Thymus (tissue), 11 donors: ENCODE measurements at regions not wholly inside any gene's neighbourhood (a gene's known extent, or its start where the extent isn't known, plus 50 kb on each side); places are given as distances from the start of the nearest gene placed in this dataset.

Experiments
- DNase-seq, 9 donors: peaks; one replicate each; pipeline ENCODE4 v3.0.0-alpha.2; 2013; ENCODE audit warnings: low spot score in 9 of 9, low read depth in 6 of 9, missing footprints in 1 of 9
- H3K27ac ChIP-seq, 2 donors: one replicate each; pipeline ENCODE4 v1.5.1; 2013; ENCODE audit warnings: control low read depth in 1 of 2, low read depth in 1 of 2, low read length in 1 of 2, mild to moderate bottlenecking in 1 of 2, moderate library complexity in 1 of 2
- H3K27me3 ChIP-seq, 2 donors: one replicate each; pipeline ENCODE4 v1.5.1; 2013; ENCODE audit warnings: low read length in 1 of 2; ENCODE audit not compliant: control insufficient read depth in 2 of 2, insufficient read depth in 1 of 2
- H3K36me3 ChIP-seq, 2 donors: one replicate each; pipeline ENCODE4 v1.5.1; 2013; ENCODE audit warnings: low read length in 1 of 2, mild to moderate bottlenecking in 1 of 2, moderate library complexity in 1 of 2; ENCODE audit not compliant: control insufficient read depth in 2 of 2, insufficient read depth in 2 of 2
- H3K4me1 ChIP-seq, 2 donors: one replicate each; pipeline ENCODE4 v1.5.1; 2013; ENCODE audit warnings: low read length in 2 of 2; ENCODE audit not compliant: control insufficient read depth in 2 of 2, insufficient read depth in 2 of 2
- H3K4me3 ChIP-seq, 2 donors: one replicate each; pipeline ENCODE4 v1.5.1; 2013; ENCODE audit warnings: low read length in 2 of 2, control low read depth in 1 of 2, mild to moderate bottlenecking in 1 of 2
- H3K9me3 ChIP-seq, 2 donors: one replicate each; pipeline ENCODE4 v1.5.1; 2013; ENCODE audit warnings: low read length in 1 of 2, mild to moderate bottlenecking in 1 of 2; ENCODE audit not compliant: control insufficient read depth in 2 of 2, insufficient read depth in 1 of 2
- WGBS: extraction: QIAGEN DNeasy Blood & Tissue Kit; methylation state at CpG from one replicate; pipeline ENCODE4 v1.1.7; 2013; 5-methylcytosine and 5-hydroxymethylcytosine counted together
- donor health status: healthy.

- Histone ChIP-seq H3K36me3 (no peaks in the 10 kb centered on the region), H3K27me3 (no peaks in the 10 kb centered on the region), H3K27ac (no peak overlapping the region), H3K9me3 (no peaks in the 10 kb centered on the region), H3K4me3 (no peak overlapping the region), H3K4me1 (no peaks in the 10 kb centered on the region)
- 89% methylated on average over 5 of the region's 5 CpGs for WGBS
- no peak for DNase-seq
Measured at GRCh38 chrX:26373829-26374228, 157.9 kb downstream of the MAGEB5 start.

GRCh38 chrX:26352891-26353430 lies 137.0 kb downstream of the MAGEB5 start:
- Histone ChIP-seq H3K9me3 (no peaks in the 10 kb centered on the region), H3K27me3 (no peaks in the 10 kb centered on the region), H3K4me3 (no peak overlapping the region), H3K4me1 (no peaks in the 10 kb centered on the region), H3K27ac (no peak overlapping the region), H3K36me3 (no peaks in the 10 kb centered on the region)
- 74% methylated on average over 3 of the region's 3 CpGs for WGBS
- DNase-seq, result no peak

GRCh38 chrX:26347171-26347570 lies 131.2 kb downstream of the MAGEB5 start:
- WGBS, result 97% methylated on average over 4 of the region's 4 CpGs
- H3K27ac ChIP-seq, result no peak overlapping the region
- no peak overlapping the region for H3K4me3 ChIP-seq
- no peaks in the 10 kb centered on the region for H3K9me3 ChIP-seq
- no peaks in the 10 kb centered on the region for H3K4me1 ChIP-seq
- DNase-seq, result no peak
- H3K27me3 ChIP-seq, result no peaks in the 10 kb centered on the region
- no peaks in the 10 kb centered on the region for H3K36me3 ChIP-seq

- Histone ChIP-seq H3K4me1 (no peaks in the 10 kb centered on the region), H3K27me3 (no peaks in the 10 kb centered on the region), H3K4me3 (no peak overlapping the region), H3K27ac (no peak overlapping the region), H3K36me3 (no peaks in the 10 kb centered on the region), H3K9me3 (no peaks in the 10 kb centered on the region)
- DNase-seq, result no peak
- 91% methylated on average over 8 of the region's 8 CpGs for WGBS
Measured at GRCh38 chrX:26334232-26334631, 118.3 kb downstream of the MAGEB5 start.

GRCh38 chrX:26328608-26329319 lies 112.8 kb downstream of the MAGEB5 start:
- Histone ChIP-seq H3K4me1 (no peaks in the 10 kb centered on the region), H3K27ac (no peak overlapping the region), H3K4me3 (no peak overlapping the region), H3K36me3 (no peaks in the 10 kb centered on the region), H3K27me3 (no peaks in the 10 kb centered on the region), H3K9me3 (no peaks in the 10 kb centered on the region)
- 67% methylated on average over 3 of the region's 3 CpGs for WGBS
- no peak for DNase-seq

GRCh38 chrX:26309262-26309661 lies 93.3 kb downstream of the MAGEB5 start:
- H3K9me3 ChIP-seq, result peaks cover 0 to 3% of the 10 kb centered on the region in 2 donors
- H3K27me3 ChIP-seq, result no peaks in the 10 kb centered on the region
- no peak for DNase-seq
- no peaks in the 10 kb centered on the region for H3K4me1 ChIP-seq
- H3K4me3 ChIP-seq, result no peak overlapping the region
- H3K36me3 ChIP-seq, result no peaks in the 10 kb centered on the region
- no peak overlapping the region for H3K27ac ChIP-seq

GRCh38 chrX:26295425-26295824 lies 79.5 kb downstream of the MAGEB5 start:
- 68% methylated on average over 1 of the region's 1 CpG for WGBS
- H3K27ac ChIP-seq, result no peak overlapping the region

GRCh38 chrX:26286836-26287235 lies 70.9 kb downstream of the MAGEB5 start:
- DNase-seq, result no peak
- no peaks in the 10 kb centered on the region for H3K9me3 ChIP-seq
- H3K4me3 ChIP-seq, result no peak overlapping the region
- H3K36me3 ChIP-seq, result no peaks in the 10 kb centered on the region
- no peaks in the 10 kb centered on the region for H3K4me1 ChIP-seq
- 93% methylated on average over 9 of the region's 9 CpGs for WGBS
- no peak overlapping the region for H3K27ac ChIP-seq
- no peaks in the 10 kb centered on the region for H3K27me3 ChIP-seq

More at GRCh38 chrX:26295425-26295824, 79.5 kb downstream of the MAGEB5 start:
- no peaks in the 10 kb centered on the region for H3K4me1 ChIP-seq
- no peaks in the 10 kb centered on the region for H3K9me3 ChIP-seq
- H3K27me3 ChIP-seq, result no peaks in the 10 kb centered on the region
- DNase-seq, result no peak
- no peak overlapping the region for H3K4me3 ChIP-seq
- no peaks in the 10 kb centered on the region for H3K36me3 ChIP-seq
